Brain microvascular endothelial cell (primary cell): ENCODE measurements at regions not wholly inside any gene's neighbourhood (a gene's known extent, or its start where the extent isn't known, plus 50 kb on each side); places are given as distances from the start of the nearest gene placed in this dataset.

Experiments used
- DNase-seq: peaks from one replicate; pipeline ENCODE4 v3.0.0-alpha.2; 2020
- H3K27ac ChIP-seq: fragments of 250-450 bp; sonication (Bioruptor Pico); 2 replicates; pipeline ENCODE4 v1.5.1; 2020; ENCODE audit warnings: mild to moderate bottlenecking, moderate library complexity
- H3K27me3 ChIP-seq: fragments of 250-450 bp; sonication (Bioruptor Pico); replicated peaks from 2 replicates; pipeline ENCODE4 v1.5.1; 2020; ENCODE audit warnings: mild to moderate bottlenecking
- H3K36me3 ChIP-seq: fragments of 250-450 bp; sonication (Bioruptor Pico); replicated peaks from 2 replicates; pipeline ENCODE4 v1.5.1; 2020; ENCODE audit warnings: mild to moderate bottlenecking
- H3K4me3 ChIP-seq: 2 replicates; pipeline ENCODE4 v1.5.1; 2011; ENCODE audit warnings: low read depth, mild to moderate bottlenecking, control low read depth, low read length, moderate library complexity
- in situ Hi-C: cut with HindIII; loops from 2 replicates; pipeline ENCODE4 v1.10.0; 2017; ENCODE audit warnings: low sequenced_read_pairs, low pct_ligation_motif_present
- TF ChIP-seq, protein P1 (sequence below): IDR thresholded peaks from 2 replicates; pipeline ENCODE4 v1.5.1; 2011; ENCODE audit warnings: low read depth, mild to moderate bottlenecking, moderate library complexity, low read length, control low read depth, inconsistent platforms; ENCODE audit errors: missing control alignments

DNA sequence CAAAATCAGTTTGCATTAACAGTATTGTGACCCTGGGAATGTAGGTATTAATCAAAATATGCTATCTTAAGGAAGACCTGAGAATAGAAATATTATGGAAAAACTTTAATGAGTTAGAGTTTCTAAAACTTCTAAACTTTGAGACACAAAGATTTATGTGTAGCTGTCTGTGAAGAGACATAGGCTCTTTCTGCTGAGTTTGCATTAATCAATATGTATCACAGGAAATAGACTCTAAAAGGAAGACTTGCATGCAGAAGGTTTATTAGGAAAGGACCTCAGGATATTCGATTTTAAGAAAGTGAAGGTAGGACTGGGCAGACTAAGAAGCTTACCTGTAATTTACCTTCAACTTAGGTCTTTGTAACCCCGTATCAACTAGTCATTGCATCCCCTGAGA is 494.8 kb upstream of the NRXN1 start:
- TF ChIP-seq, protein P1, sequence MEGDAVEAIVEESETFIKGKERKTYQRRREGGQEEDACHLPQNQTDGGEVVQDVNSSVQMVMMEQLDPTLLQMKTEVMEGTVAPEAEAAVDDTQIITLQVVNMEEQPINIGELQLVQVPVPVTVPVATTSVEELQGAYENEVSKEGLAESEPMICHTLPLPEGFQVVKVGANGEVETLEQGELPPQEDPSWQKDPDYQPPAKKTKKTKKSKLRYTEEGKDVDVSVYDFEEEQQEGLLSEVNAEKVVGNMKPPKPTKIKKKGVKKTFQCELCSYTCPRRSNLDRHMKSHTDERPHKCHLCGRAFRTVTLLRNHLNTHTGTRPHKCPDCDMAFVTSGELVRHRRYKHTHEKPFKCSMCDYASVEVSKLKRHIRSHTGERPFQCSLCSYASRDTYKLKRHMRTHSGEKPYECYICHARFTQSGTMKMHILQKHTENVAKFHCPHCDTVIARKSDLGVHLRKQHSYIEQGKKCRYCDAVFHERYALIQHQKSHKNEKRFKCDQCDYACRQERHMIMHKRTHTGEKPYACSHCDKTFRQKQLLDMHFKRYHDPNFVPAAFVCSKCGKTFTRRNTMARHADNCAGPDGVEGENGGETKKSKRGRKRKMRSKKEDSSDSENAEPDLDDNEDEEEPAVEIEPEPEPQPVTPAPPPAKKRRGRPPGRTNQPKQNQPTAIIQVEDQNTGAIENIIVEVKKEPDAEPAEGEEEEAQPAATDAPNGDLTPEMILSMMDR, result no peak
- no peak for DNase-seq
- Histone ChIP-seq H3K27ac (no peak overlapping the region), H3K36me3 (no peaks in the 10 kb centered on the region), H3K27me3 (no peaks in the 10 kb centered on the region), H3K4me3 (no peak overlapping the region)
- in situ Hi-C loops, result no loop called here

DNA sequence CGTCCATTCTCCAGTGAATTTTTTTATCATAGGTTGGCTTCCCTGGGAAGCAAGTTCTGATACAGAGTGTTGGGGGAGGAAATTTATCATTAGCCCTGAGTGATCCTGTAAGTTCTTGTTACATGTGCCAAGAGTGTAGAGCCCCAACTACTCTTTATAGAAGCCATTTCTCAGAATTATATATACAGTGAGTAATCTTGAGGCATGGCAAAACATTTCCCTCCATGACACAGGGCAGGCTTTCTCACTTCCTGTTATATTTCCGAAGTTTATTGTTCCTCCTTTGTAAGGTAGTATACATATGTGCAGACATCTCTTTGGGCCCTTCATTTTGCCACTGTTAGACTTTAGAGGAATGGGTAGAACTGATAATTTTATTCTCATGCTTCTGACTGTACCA is 484.7 kb upstream of the NRXN1 start:
- H3K27ac ChIP-seq, result no peak overlapping the region

DNA sequence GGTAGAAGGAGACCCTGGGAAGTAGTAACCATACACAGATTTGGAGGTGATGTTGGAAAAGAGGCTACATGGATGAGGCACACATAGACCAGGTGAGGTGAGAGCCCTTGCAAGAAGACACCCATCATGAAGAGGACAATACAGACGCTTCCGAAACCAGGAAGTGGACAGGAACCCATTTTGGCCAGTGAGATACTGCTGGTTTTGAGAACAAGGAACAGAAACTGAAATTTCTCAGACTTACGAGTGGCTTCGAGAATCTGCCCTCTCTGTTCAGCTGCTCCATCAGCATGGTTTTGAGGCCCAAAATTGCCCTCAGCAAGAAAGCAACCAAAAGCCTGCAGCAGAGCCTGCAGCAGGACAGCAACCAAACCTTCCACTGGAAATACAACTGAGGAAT is 479.1 kb upstream of the NRXN1 start:
- Histone ChIP-seq H3K27ac (no peak overlapping the region), H3K36me3 (no peaks in the 10 kb centered on the region), H3K4me3 (no peak overlapping the region), H3K27me3 (no peaks in the 10 kb centered on the region)
- DNase-seq, result no peak
- TF ChIP-seq, protein P1, result no peak
- in situ Hi-C loops, result no loop called here

More for the DNA sequence above, 484.7 kb upstream of the NRXN1 start:
- in situ Hi-C loops, result no loop called here
- no peak for DNase-seq
- no peaks in the 10 kb centered on the region for H3K36me3 ChIP-seq
- TF ChIP-seq, protein P1, result no peak
- H3K27me3 ChIP-seq, result no peaks in the 10 kb centered on the region
- H3K4me3 ChIP-seq, result no peak overlapping the region

DNA sequence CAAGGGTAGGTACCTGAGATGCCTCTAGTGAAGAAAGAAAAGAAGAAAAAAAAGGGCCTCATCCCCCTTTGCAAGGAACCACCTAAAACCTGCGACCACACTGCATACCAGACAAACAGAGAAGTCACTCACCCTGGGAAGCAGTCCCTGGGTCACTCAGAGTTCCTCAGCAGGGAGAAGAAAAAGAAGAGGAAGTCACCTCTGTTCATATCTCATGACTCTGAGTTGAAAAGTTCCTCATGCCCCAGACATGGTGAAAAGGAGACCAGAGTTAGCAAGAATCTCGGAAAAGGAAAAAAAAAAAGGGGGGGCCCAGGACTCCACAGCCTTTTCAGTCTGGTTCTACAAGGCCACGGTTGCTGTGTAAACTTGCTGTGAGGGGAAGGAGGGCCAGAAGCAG is 478.4 kb upstream of the NRXN1 start:
- H3K27me3 ChIP-seq, result no peaks in the 10 kb centered on the region
- H3K4me3 ChIP-seq, result no peak overlapping the region
- TF ChIP-seq, protein P1, result no peak
- no peaks in the 10 kb centered on the region for H3K36me3 ChIP-seq
- no peak overlapping the region for H3K27ac ChIP-seq
- in situ Hi-C loops, result no loop called here
- no peak for DNase-seq

DNA sequence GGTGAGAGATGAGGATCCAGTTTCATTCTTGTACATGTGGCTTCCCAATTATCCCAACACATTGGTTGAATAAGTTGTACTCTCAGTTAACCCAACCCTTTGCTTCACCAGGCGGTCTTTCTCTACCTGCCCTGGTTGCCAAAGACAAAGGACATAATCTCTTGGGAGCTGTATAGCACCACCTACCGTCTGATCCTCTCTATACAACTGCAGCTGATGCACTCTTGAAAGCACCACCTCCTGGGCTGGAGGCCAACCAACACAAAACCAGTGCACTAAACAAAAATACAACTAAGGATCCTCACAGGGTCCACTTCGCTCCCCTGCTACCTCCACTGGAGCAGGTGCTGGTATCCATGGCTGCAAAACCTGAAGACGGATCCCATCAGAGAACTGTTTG is 473.6 kb upstream of the NRXN1 start:
- no peak for DNase-seq
- H3K36me3 ChIP-seq, result no peaks in the 10 kb centered on the region
- TF ChIP-seq, protein P1, result peak; percentile 11
- H3K4me3 ChIP-seq, result no peak overlapping the region
- H3K27me3 ChIP-seq, result no peaks in the 10 kb centered on the region
- H3K27ac ChIP-seq, result no peak overlapping the region
- in situ Hi-C loops, result no loop called here

DNA sequence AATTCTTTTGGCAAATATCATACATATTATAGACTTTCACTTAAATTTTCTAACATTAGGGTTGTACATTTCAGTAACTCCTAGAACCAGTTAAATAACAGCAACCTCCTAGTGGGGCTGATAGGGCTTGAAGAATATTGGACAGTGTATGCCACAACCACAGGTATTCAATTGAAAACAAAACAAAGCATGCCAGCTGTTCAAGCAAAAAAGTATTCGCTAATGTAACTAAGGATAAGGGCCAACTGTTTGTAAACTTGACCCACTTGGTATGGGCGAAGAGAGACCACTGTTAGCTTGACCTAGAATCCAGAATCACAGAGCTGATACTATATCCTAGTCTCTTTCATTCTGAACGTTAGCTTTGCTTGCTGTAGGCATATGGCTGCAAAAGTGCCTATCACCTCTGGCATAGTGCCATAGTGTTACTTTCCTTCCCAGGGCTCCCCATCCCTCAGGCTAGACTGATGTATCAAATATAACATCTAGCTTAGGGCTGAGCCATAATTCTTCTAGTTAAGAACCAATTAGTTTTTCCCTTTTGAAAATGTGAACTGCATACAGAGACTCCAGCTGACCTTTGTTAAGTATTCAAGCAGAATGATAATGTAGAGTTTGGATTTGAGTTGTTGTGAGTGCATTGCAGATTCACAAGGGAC is 458.8 kb upstream of the NRXN1 start:
- TF ChIP-seq, protein P1, result no peak
- in situ Hi-C loops, result no loop called here
- DNase-seq, result peak; percentile 2
- Histone ChIP-seq H3K27me3 (no peaks in the 10 kb centered on the region), H3K4me3 (no peak overlapping the region), H3K36me3 (no peaks in the 10 kb centered on the region), H3K27ac (no peak overlapping the region)
